Neural progenitor cell (in vitro differentiated cells): ENCODE measurements at regions not wholly inside any gene's neighbourhood (a gene's known extent, or its start where the extent isn't known, plus 50 kb on each side); places are given as distances from the start of the nearest gene placed in this dataset.

Experiments used
- DNase-seq: peaks from one replicate; pipeline ENCODE4 v3.0.0-alpha.2; 2016; ENCODE audit warnings: low spot score
- H2AFZ ChIP-seq: fragments of 200-600 bp; sonication (generic); replicated peaks from 2 replicates; pipeline ENCODE4 v1.6.1; 2016; ENCODE audit warnings: antibody characterized with exemption
- H3F3A ChIP-seq: fragments of 200-600 bp; sonication (generic); 2 replicates; pipeline ENCODE4 v1.6.1; 2016; ENCODE audit warnings: antibody characterized with exemption, low read depth
- H3K27ac ChIP-seq: fragments of 200-600 bp; sonication (generic); 2 replicates; pipeline ENCODE4 v1.5.1; 2016; ENCODE audit warnings: mild to moderate bottlenecking
- H3K27me3 ChIP-seq: fragments of 200-600 bp; sonication (generic); 2 replicates; pipeline ENCODE4 v1.6.1; 2016; ENCODE audit warnings: mild to moderate bottlenecking, moderate library complexity
- H3K36me3 ChIP-seq: fragments of 200-600 bp; sonication (generic); 2 replicates; pipeline ENCODE4 v1.5.1; 2016
- H3K4me1 ChIP-seq: fragments of 200-600 bp; sonication (generic); 2 replicates; pipeline ENCODE4 v1.6.1; 2016; ENCODE audit warnings: mixed run types
- H3K4me2 ChIP-seq: fragments of 200-600 bp; sonication (generic); 2 replicates; pipeline ENCODE4 v1.6.1; 2016
- H3K4me3 ChIP-seq: fragments of 200-600 bp; sonication (generic); 2 replicates; pipeline ENCODE4 v1.5.1; 2016
- H3K79me2 ChIP-seq: fragments of 200-600 bp; sonication (generic); 2 replicates; pipeline ENCODE4 v1.6.1; 2016; ENCODE audit warnings: low read depth
- H3K9ac ChIP-seq: fragments of 200-600 bp; sonication (generic); 2 replicates; pipeline ENCODE4 v1.6.1; 2016
- H3K9me3 ChIP-seq: fragments of 200-600 bp; sonication (generic); 2 replicates; pipeline ENCODE4 v1.5.1; 2016; ENCODE audit warnings: low read depth
- H4K20me1 ChIP-seq: fragments of 200-600 bp; sonication (generic); 2 replicates; pipeline ENCODE4 v1.6.1; 2016; ENCODE audit warnings: low read depth
- H3K27ac Mint-ChIP-seq: 3 replicates; pipeline ENCODE4 v1.8.0; 2021; ENCODE audit warnings: mixed read lengths
- H3K27me3 Mint-ChIP-seq: 2 replicates; pipeline ENCODE4 v1.8.0; 2022; ENCODE audit warnings: low read depth, mild to moderate bottlenecking, inconsistent platforms, moderate library complexity, mixed read lengths; ENCODE audit not compliant: insufficient read depth
- H3K36me3 Mint-ChIP-seq: 3 replicates; pipeline ENCODE4 v1.8.0; 2021; ENCODE audit warnings: mixed read lengths
- H3K4me1 Mint-ChIP-seq: 3 replicates; pipeline ENCODE4 v1.8.0; 2021; ENCODE audit warnings: mixed read lengths
- H3K4me3 Mint-ChIP-seq: 3 replicates; pipeline ENCODE4 v1.8.0; 2021; ENCODE audit warnings: mild to moderate bottlenecking, moderate library complexity, mixed read lengths
- H3K9me3 Mint-ChIP-seq: 3 replicates; pipeline ENCODE4 v1.8.0; 2020; ENCODE audit warnings: mixed read lengths
- CTCF ChIP-seq: fragments of 200-600 bp; sonication (generic); IDR thresholded peaks from 2 replicates; pipeline ENCODE4 v1.5.1; 2017; ENCODE audit warnings: antibody characterized with exemption, mild to moderate bottlenecking
- EZH2 ChIP-seq: fragments of 200-600 bp; sonication (generic); IDR thresholded peaks from 2 replicates; pipeline ENCODE4 v1.6.1; 2017; ENCODE audit warnings: antibody characterized with exemption, mild to moderate bottlenecking, moderate library complexity
- EZH2phosphoT487 ChIP-seq: fragments of 200-600 bp; sonication (generic); IDR thresholded peaks from 2 replicates; pipeline ENCODE4 v1.6.1; 2017; ENCODE audit warnings: antibody characterized with exemption

- no peak overlapping the region for H3K4me2 ChIP-seq
- Mint-ChIP-seq H3K4me1 (peaks cover 25% of the 10 kb centered on the region), H3K9me3 (no peaks in the 10 kb centered on the region)
These were observed 266.6 kb upstream of the C1orf174 start for GRCh38 chr1:4166713-4167112.

GRCh38 chr1:4169991-4170390 is 269.9 kb upstream of the C1orf174 start:
- H3K27me3 Mint-ChIP-seq = peaks cover 18% of the 10 kb centered on the region
- H3K4me1 Mint-ChIP-seq = peaks cover 20% of the 10 kb centered on the region
- no peaks in the 10 kb centered on the region for H3K9me3 ChIP-seq
- H3K9me3 Mint-ChIP-seq = no peaks in the 10 kb centered on the region
- no peak for DNase-seq
- H3K4me3 Mint-ChIP-seq = no peak overlapping the region
- H3K27me3 ChIP-seq = no peaks in the 10 kb centered on the region
- H3K79me2 ChIP-seq = no peaks in the 10 kb centered on the region
- no peaks in the 10 kb centered on the region for H4K20me1 ChIP-seq
- no peak overlapping the region for H2AFZ ChIP-seq
- H3K36me3 Mint-ChIP-seq = no peaks in the 10 kb centered on the region
- no peak overlapping the region for H3K4me2 ChIP-seq
- H3K27ac ChIP-seq = no peak overlapping the region
- no peaks in the 10 kb centered on the region for H3K4me1 ChIP-seq
- H3F3A ChIP-seq = no peaks in the 10 kb centered on the region
- no peak overlapping the region for H3K9ac ChIP-seq
- no peak overlapping the region for H3K27ac Mint-ChIP-seq
- no peak overlapping the region for H3K4me3 ChIP-seq
- TF ChIP-seq CTCF (no peak), EZH2 (no peak), EZH2phosphoT487 (no peak)
- no peaks in the 10 kb centered on the region for H3K36me3 ChIP-seq

More at GRCh38 chr1:4166713-4167112, 266.6 kb upstream of the C1orf174 start:
- no peaks in the 10 kb centered on the region for H3K9me3 ChIP-seq
- Mint-ChIP-seq H3K4me3 (peak overlapping the region; percentile 18), H3K27ac (peak overlapping the region; percentile 91), H3K36me3 (no peaks in the 10 kb centered on the region), H3K27me3 (peaks cover 26% of the 10 kb centered on the region)
- no peaks in the 10 kb centered on the region for H3K4me1 ChIP-seq
- no peaks in the 10 kb centered on the region for H3K27me3 ChIP-seq
- H3K9ac ChIP-seq = no peak overlapping the region
- no peaks in the 10 kb centered on the region for H3K79me2 ChIP-seq
- DNase-seq = no peak
- TF ChIP-seq CTCF (no peak), EZH2 (no peak), EZH2phosphoT487 (no peak)
- H2AFZ ChIP-seq = no peak overlapping the region
- no peak overlapping the region for H3K4me3 ChIP-seq
- H3K27ac ChIP-seq = no peak overlapping the region
- H4K20me1 ChIP-seq = no peaks in the 10 kb centered on the region
- no peaks in the 10 kb centered on the region for H3K36me3 ChIP-seq
- no peaks in the 10 kb centered on the region for H3F3A ChIP-seq

- H3F3A ChIP-seq = no peaks in the 10 kb centered on the region
- no peak overlapping the region for H3K4me2 ChIP-seq
- Mint-ChIP-seq H3K4me3 (no peak overlapping the region), H3K27ac (peak overlapping the region; percentile 42), H3K4me1 (peaks cover 12% of the 10 kb centered on the region), H3K27me3 (peaks cover 15% of the 10 kb centered on the region), H3K9me3 (no peaks in the 10 kb centered on the region), H3K36me3 (no peaks in the 10 kb centered on the region)
- no peaks in the 10 kb centered on the region for H4K20me1 ChIP-seq
- H3K36me3 ChIP-seq = no peaks in the 10 kb centered on the region
- no peaks in the 10 kb centered on the region for H3K4me1 ChIP-seq
- no peak overlapping the region for H3K9ac ChIP-seq
- H3K27me3 ChIP-seq = no peaks in the 10 kb centered on the region
- no peak overlapping the region for H3K27ac ChIP-seq
- no peak overlapping the region for H2AFZ ChIP-seq
- H3K79me2 ChIP-seq = no peaks in the 10 kb centered on the region
- TF ChIP-seq EZH2 (no peak), EZH2phosphoT487 (no peak), CTCF (no peak)
- DNase-seq = no peak
- H3K4me3 ChIP-seq = no peak overlapping the region
- H3K9me3 ChIP-seq = no peaks in the 10 kb centered on the region
These were observed 270.7 kb upstream of the C1orf174 start for GRCh38 chr1:4170548-4171340.
